ENCODE measurements at regions not wholly inside any gene's neighbourhood (a gene's known extent, or its start where the extent isn't known, plus 50 kb on each side); places are given as distances from the start of the nearest gene placed in this dataset.
"Not testable (repeated sequence)": the region's sequence is repeated elsewhere in the genome, so short reads cannot be mapped to it uniquely, and the experiment has no call there.

- in situ Hi-C loops (cut with MboI; ENCODE audit: low pct_unique_long_range_greater_than_20kb, low sequenced_read_pairs, unreplicated experiment), result no loop called here
- no peak for DNase-seq (ENCODE audit: low spot score)
- TF ChIP-seq CTCF (IDR thresholded peaks at IDR 0.05; ENCODE audit: extremely low read depth, insufficient read depth, missing control alignments), result no peak
Measured at GRCh38 chr14:83912032-83912642, 1617.8 kb upstream of the FLRT2 start.

- DNase-seq (ENCODE audit: low spot score), result no peak
- in situ Hi-C loops (cut with MboI; ENCODE audit: low pct_unique_long_range_greater_than_20kb, low sequenced_read_pairs, unreplicated experiment), result no loop called here
- TF ChIP-seq CTCF (IDR thresholded peaks at IDR 0.05; ENCODE audit: extremely low read depth, insufficient read depth, missing control alignments), result no peak
Measured at GRCh38 chr14:83913476-83913875, 1616.5 kb upstream of the FLRT2 start.

- DNase-seq (ENCODE audit: low spot score), result no peak
- in situ Hi-C loops (cut with MboI; ENCODE audit: low pct_unique_long_range_greater_than_20kb, low sequenced_read_pairs, unreplicated experiment), result no loop called here
- no peak for TF ChIP-seq CTCF (IDR thresholded peaks at IDR 0.05; ENCODE audit: extremely low read depth, insufficient read depth, missing control alignments)
Measured at GRCh38 chr14:83918546-83918945, 1611.4 kb upstream of the FLRT2 start.

GRCh38 chr14:83919675-83920074, 1610.3 kb upstream of the FLRT2 start:
- in situ Hi-C loops (cut with MboI; ENCODE audit: low pct_unique_long_range_greater_than_20kb, low sequenced_read_pairs, unreplicated experiment); DNase-seq (ENCODE audit: low spot score): not testable (repeated sequence)

GRCh38 chr14:83923842-83924241, 1606.1 kb upstream of the FLRT2 start:
- in situ Hi-C loops (cut with MboI; ENCODE audit: low pct_unique_long_range_greater_than_20kb, low sequenced_read_pairs, unreplicated experiment), result no loop called here
- TF ChIP-seq CTCF (IDR thresholded peaks at IDR 0.05; ENCODE audit: extremely low read depth, insufficient read depth, missing control alignments), result no peak
- DNase-seq (ENCODE audit: low spot score), result no peak

GRCh38 chr14:83924259-83924658, 1605.7 kb upstream of the FLRT2 start:
- TF ChIP-seq CTCF (IDR thresholded peaks at IDR 0.05; ENCODE audit: extremely low read depth, insufficient read depth, missing control alignments), result no peak
- DNase-seq (ENCODE audit: low spot score), result no peak
- in situ Hi-C loops (cut with MboI; ENCODE audit: low pct_unique_long_range_greater_than_20kb, low sequenced_read_pairs, unreplicated experiment), result no loop called here

- DNase-seq (ENCODE audit: low spot score), result no peak
- TF ChIP-seq CTCF (IDR thresholded peaks at IDR 0.05; ENCODE audit: extremely low read depth, insufficient read depth, missing control alignments), result no peak
- in situ Hi-C loops (cut with MboI; ENCODE audit: low pct_unique_long_range_greater_than_20kb, low sequenced_read_pairs, unreplicated experiment), result no loop called here
Measured at GRCh38 chr14:83940253-83940652, 1589.7 kb upstream of the FLRT2 start.
